HG03108 (cell line): ENCODE measurements at regions not wholly inside any gene's neighbourhood (a gene's known extent, or its start where the extent isn't known, plus 50 kb on each side); places are given as distances from the start of the nearest gene placed in this dataset.
"Not testable (repeated sequence)": the region's sequence is repeated elsewhere in the genome, so short reads cannot be mapped to it uniquely, and the experiment has no call there.

ENCODE experiments used
- ATAC-seq: cut with Tn5 transposase; IDR thresholded peaks from one replicate; pipeline ENCODE4 v1.9.1; 2021; ENCODE audit warnings: moderate library complexity; ENCODE audit not compliant: unreplicated experiment

DNA sequence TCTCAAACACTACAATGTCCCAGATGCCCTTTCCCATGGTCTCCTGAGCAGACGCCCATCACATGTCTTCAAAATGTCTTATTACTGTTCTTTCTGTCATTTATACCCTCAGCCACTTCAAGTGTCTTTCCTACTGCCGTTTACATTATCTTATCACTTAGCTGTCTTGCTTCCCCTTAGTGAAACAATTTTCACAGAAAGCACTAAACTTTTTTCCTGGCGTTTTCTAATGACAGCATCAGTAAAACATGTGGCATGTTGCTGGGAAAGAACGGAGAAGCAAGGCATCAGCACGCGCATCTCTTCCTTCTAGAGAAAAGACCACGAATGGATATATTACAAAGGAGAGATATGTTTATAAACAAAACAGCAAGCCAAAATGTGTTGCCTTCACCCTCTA lies 189.7 kb upstream of the SLIT2 start:
- no peak for ATAC-seq

DNA sequence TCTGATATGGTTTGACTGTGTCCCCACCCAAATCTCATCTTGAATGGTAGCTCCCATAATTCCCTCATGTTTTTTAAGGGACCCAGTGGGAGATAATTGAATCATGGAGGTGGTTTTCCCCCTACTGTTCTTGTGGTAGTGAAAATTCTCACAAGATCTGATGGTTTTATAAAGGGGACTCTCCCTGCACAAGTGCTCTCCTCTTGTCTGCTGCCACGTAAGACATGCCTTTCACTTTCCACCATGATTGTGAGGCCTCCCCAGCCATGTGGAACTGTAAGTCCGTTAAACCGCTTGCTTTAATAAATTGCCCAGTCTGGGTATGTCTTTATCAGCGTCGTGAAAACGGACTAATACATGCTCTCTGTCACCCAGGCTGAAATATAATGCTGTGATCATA lies 200.9 kb upstream of the SLIT2 start:
- ATAC-seq, result no peak

GRCh38 chr4:20049889-20050288 lies 201.8 kb upstream of the SLIT2 start:
- ATAC-seq, result no peak

GRCh38 chr4:20046931-20047677 lies 204.6 kb upstream of the SLIT2 start:
- no peak for ATAC-seq

- ATAC-seq, result no peak
These were observed 205.5 kb upstream of the SLIT2 start for GRCh38 chr4:20046179-20046578.

DNA sequence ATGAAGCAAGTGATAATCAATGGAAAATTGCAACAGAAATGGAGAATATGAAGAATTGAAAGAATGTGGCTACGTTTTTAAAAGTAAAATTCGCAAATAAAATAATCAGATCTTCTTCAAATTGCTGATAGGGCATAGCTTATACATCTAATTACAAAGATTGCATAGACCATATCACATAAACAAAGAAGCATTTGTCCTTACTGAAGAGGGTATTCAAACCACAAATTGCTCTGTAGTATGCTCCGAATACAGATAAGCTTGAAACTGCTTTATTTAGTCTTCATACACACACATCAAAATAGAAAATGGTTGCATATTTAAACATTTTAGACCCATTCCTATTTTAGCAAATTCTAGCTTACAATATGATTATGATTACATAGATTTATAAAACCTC lies 206.7 kb upstream of the SLIT2 start:
- no peak for ATAC-seq

DNA sequence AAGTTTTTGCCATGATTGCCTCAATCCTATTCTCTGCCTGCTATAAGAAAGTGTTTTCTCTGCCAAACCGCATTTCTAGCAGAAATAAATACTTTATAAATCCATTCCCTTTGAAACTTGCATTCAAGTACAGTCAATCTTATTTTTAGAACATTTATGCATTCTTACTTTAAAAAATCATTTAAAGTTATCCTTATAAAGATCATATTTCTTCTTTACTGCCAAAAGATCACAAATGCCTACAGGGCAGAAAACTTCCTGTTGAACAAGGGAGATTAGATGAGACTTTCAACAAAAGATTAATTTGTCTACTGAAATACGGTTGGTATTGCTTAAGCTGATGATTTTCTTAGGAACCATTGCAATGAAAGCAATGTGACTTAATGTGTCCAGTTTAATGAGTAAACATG lies 207.2 kb upstream of the SLIT2 start:
- no peak for ATAC-seq

DNA sequence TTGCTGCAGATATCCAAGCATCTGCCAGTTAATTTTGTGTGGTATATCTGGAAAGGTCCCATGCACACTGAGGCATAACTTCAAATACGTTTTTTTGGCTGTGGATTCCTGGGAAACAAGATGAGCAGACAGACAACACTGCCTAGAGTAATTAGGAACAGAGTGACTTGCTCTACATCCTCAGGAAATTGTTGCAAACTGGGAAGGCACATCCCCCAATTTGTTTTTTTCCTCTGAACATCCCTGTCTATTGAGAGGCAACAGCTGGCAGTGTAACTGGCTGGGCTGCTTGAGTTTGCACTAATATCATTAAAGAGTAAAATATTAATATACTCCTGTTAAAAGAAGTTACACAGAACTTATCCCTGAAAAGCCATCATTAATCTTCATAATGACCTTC lies 207.7 kb upstream of the SLIT2 start:
- ATAC-seq, result no peak

DNA sequence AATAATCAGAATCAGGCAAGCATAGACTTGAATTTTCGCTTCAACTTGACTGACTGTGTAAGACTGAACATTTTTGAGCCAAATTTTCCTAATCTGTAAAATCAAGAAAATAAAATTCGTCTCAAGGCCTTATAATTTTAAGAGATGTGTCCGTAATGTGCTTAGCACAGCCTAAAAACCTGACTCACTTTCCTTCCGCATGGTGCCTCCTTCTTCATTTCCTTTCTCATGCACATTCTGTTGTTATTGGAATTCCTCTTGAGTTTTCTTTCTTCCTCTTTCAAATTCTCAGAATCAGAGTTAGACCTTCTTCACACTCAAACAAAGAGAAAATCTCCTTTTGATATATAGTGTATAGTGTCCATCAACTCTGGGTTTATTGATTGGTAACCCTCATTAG lies 208.9 kb upstream of the SLIT2 start:
- ATAC-seq, result no peak

DNA sequence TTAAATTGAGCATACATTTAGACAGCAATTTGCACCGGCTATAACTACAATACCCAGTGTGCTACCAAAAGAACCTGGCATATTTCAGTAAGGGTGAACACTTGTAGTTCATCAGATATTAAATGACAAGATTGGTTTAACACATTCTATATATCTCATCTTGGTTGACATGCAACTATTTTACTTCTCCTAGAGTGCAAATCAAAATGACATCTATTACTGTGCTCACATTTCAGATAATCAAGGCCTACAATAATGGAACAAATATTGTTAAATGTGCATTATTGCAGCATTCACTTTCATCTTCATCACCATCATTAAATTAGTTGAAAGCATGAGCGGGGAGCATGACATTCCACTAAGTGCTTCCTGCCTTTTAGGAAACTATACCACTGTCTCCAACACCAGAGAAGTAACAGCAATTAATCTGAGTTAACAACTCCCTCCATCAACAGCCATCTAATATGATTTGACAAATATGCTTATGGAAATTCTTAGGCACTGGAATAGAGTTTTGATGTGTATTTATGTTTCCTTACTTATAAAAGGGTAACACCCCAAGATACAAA lies 209.8 kb upstream of the SLIT2 start:
- no peak for ATAC-seq

- ATAC-seq, result no peak
These were observed 214.0 kb upstream of the SLIT2 start for GRCh38 chr4:20037745-20038144.

- no peak for ATAC-seq
These were observed 221.6 kb upstream of the SLIT2 start for GRCh38 chr4:20030108-20030507.

- ATAC-seq, result no peak
These were observed 223.1 kb upstream of the SLIT2 start for GRCh38 chr4:20028645-20029044.

GRCh38 chr4:20026456-20026855 lies 225.2 kb upstream of the SLIT2 start:
- no peak for ATAC-seq

GRCh38 chr4:20022471-20022870 lies 229.2 kb upstream of the SLIT2 start:
- ATAC-seq, result no peak

DNA sequence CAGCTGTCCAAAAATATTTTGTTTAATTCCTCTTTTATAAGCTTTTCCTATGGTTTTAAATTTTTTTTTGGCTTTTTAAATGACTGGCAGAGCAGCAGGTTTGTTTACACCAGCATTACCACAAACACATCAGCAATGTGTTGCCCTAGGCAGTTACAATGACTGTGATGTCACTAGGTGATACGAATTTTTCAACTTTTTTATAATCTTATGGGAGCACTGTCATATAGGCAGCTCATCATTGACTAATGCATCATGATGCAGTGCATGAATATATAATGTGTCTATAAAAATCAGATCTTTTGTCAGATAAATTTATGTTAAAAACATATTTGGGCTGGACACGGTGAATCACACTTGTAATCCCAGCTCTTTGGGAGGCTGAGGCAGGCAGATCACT lies 231.6 kb upstream of the SLIT2 start:
- ATAC-seq, result no peak

DNA sequence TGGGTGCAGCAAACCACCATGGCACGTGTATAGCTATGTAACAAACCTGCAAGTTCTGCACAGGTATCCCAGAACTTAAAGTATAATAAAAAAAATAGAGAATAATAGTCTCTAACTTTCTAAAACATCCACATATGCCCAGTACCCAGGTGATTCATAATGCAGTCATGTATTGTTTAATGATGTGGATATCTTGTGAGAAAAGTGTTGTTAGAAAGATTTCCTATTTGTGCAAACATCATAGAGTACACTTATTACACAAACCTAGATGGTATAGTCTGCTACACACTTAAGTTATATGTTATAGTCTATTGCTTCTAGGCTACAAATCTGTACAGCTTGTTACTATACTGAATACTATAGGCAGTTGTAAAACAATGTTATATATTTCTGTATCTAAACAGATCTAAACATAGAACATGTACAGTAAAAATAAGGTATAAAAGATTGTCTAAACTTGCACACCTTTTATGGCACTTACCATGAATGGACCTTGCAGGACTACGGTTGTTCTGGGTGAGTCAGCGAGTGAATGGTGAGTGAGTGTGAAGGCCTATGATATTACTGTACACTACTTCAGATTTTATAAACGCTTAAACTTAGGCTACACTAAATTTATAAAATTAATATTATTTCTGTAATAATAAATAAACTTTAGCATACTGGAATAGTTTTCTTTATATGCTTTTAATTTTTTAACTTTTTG lies 232.2 kb upstream of the SLIT2 start:
- no peak for ATAC-seq

DNA sequence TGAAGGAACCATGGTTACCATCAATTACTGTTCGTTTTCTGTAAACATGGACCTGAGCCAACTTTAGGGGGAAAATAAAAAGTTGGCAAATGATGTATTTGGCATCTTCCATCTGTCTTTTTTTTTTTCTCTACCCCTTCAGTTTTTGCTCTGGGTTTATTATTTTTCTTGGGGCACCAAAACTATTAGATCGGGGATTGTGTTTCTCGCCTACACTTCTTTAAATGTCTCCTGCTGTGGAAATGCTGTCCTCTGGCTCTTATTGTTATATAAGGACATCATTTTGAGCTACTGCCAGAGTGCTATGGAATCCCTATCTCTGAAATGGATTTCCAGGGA lies 234.0 kb upstream of the SLIT2 start:
- ATAC-seq, result no peak

DNA sequence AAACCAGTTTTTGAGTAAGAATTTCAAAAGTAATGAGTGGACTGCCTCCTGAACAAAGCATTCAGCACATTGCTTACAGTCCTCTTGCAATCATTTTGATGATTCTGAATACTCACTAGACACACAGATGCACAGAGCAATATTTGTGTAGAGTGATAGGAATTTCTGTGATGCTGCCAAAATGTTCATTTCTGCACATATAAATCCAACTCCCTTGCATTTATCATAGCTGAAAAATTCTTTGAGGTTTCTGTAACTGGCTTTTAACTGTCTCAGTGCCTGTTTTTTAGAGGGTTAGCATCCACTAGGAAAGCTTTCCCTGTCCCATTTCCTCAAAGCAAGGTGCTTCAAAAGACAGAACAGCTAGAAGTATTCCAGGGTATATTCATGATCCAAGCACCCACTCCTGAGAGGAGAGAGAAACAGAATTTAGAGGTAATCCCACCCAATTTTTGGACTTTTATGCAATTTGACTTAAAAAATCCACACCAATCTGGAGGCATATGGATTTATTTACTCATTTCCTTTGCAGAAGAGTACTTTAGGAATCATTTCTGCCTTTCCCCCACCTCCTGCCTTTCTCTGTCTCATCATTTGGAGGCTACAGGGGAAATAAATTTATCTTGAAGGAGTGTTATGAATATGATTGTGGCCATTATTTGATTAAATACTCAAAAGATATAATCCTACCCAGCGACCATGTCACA lies 234.5 kb upstream of the SLIT2 start:
- ATAC-seq, result no peak

GRCh38 chr4:20015636-20016224 lies 236.0 kb upstream of the SLIT2 start:
- no peak for ATAC-seq

GRCh38 chr4:20003836-20004558 lies 247.7 kb upstream of the SLIT2 start:
- ATAC-seq, result not testable (repeated sequence)
